Lower lobe of right lung (tissue), 2 donors: ENCODE measurements at regions not wholly inside any gene's neighbourhood (a gene's known extent, or its start where the extent isn't known, plus 50 kb on each side); places are given as distances from the start of the nearest gene placed in this dataset.
A peak's percentile ranks its signal among the peaks of the same experiment; 100 is the strongest.
"Not testable (repeated sequence)": the region's sequence is repeated elsewhere in the genome, so short reads cannot be mapped to it uniquely, and the experiment has no call there.

Source experiments
- ATAC-seq, 2 donors: fragments of 200-7000 bp; cut with Tn5 transposase; one replicate each; pipeline ENCODE4 v1.9.1; 2020 to 2022; ENCODE audit warnings: mild to moderate bottlenecking in 2 of 2, moderate library complexity in 2 of 2
- DNase-seq: peaks from one replicate; pipeline ENCODE4 v3.0.0-alpha.2; 2020
- H3K27ac ChIP-seq: fragments of 200-600 bp; one replicate; pipeline ENCODE4 v1.8.0; 2022
- H3K27me3 ChIP-seq: fragments of 200-600 bp; one replicate; pipeline ENCODE4 v1.8.0; 2022; ENCODE audit warnings: low read depth
- H3K36me3 ChIP-seq: fragments of 200-600 bp; one replicate; pipeline ENCODE4 v1.8.0; 2022; ENCODE audit warnings: mild to moderate bottlenecking
- H3K4me1 ChIP-seq: fragments of 200-600 bp; one replicate; pipeline ENCODE4 v1.8.0; 2022
- H3K4me3 ChIP-seq: fragments of 200-600 bp; one replicate; pipeline ENCODE4 v1.8.0; 2022; ENCODE audit warnings: mild to moderate bottlenecking
- H3K9me3 ChIP-seq: fragments of 200-600 bp; one replicate; pipeline ENCODE4 v1.8.0; 2022
- CTCF ChIP-seq: fragments of 200-600 bp; IDR thresholded peaks from one replicate; pipeline ENCODE4 v1.8.0; 2022; ENCODE audit warnings: antibody characterized with exemption, mild to moderate bottlenecking
- intact Hi-C: fragments of 100-400 bp; cut with DNase I; formaldehyde crosslinking; loops from one replicate; pipeline ENCODE4 v1.11.0; 2022
- donor health status: DM: no; HTN: yes; CAD: no; lungs with severe emphysema.

- Histone ChIP-seq H3K27ac (peak overlapping the region; percentile 68), H3K4me1 (peaks cover 25% of the 10 kb centered on the region), H3K4me3 (no peak overlapping the region), H3K36me3 (no peaks in the 10 kb centered on the region), H3K27me3 (no peaks in the 10 kb centered on the region), H3K9me3 (no peaks in the 10 kb centered on the region)
- ATAC-seq (peak; percentile 83 to 90), DNase-seq (no peak)
- TF ChIP-seq CTCF = no peak
- intact Hi-C loops = no loop called here
Measured at GRCh38 chr12:31896514-31897039, 62.6 kb upstream of the RESF1 start.

- Histone ChIP-seq H3K4me3 (no peak overlapping the region), H3K27me3 (no peaks in the 10 kb centered on the region), H3K9me3 (no peaks in the 10 kb centered on the region), H3K27ac (peak overlapping the region; percentile 64), H3K4me1 (peaks cover 32% of the 10 kb centered on the region), H3K36me3 (no peaks in the 10 kb centered on the region)
- DNase-seq = no peak
- intact Hi-C loops = no loop called here
- no peak for TF ChIP-seq CTCF
- ATAC-seq = no peak
Measured at GRCh38 chr12:31895449-31896150, 63.6 kb upstream of the RESF1 start.

- no peak for DNase-seq
- peak overlapping the region; percentile 55 for H3K27ac ChIP-seq
- peaks cover 11% of the 10 kb centered on the region for H3K9me3 ChIP-seq
- no peak overlapping the region for H3K4me3 ChIP-seq
- no peaks in the 10 kb centered on the region for H3K36me3 ChIP-seq
- peaks cover 10% of the 10 kb centered on the region for H3K4me1 ChIP-seq
- H3K27me3 ChIP-seq = no peaks in the 10 kb centered on the region
- intact Hi-C loops = no loop called here
- TF ChIP-seq CTCF = no peak
- peak in 1 of 2 donors; percentile 73 for ATAC-seq
Measured at GRCh38 chr12:31890295-31891285, 68.6 kb upstream of the RESF1 start.

- H3K27ac ChIP-seq = peak overlapping the region; percentile 7
- peak overlapping the region; percentile 33 for H3K4me3 ChIP-seq
- H3K36me3 ChIP-seq = no peaks in the 10 kb centered on the region
- peaks cover 11% of the 10 kb centered on the region for H3K9me3 ChIP-seq
- no peak for ATAC-seq
- H3K4me1 ChIP-seq = peaks cover 10% of the 10 kb centered on the region
- intact Hi-C loops = no loop called here
- TF ChIP-seq CTCF = no peak
- DNase-seq = no peak
- no peaks in the 10 kb centered on the region for H3K27me3 ChIP-seq
Measured at GRCh38 chr12:31887109-31887811, 72.0 kb upstream of the RESF1 start.

- H3K9me3 ChIP-seq, H3K4me1 ChIP-seq, ATAC-seq, DNase-seq, H3K27ac ChIP-seq, H3K36me3 ChIP-seq, H3K4me3 ChIP-seq, H3K27me3 ChIP-seq, intact Hi-C loops: not testable (repeated sequence)
Measured at GRCh38 chr12:31882682-31883081, 76.5 kb upstream of the RESF1 start.
